CD14-positive monocyte (primary cell): ENCODE measurements at regions not wholly inside any gene's neighbourhood (a gene's known extent, or its start where the extent isn't known, plus 50 kb on each side); places are given as distances from the start of the nearest gene placed in this dataset.

Experiments
- DNase-seq, 3 donors: peaks; one replicate each; pipeline ENCODE4 v3.0.0-alpha.2; 2011 to 2022
- H2AFZ ChIP-seq: 2 replicates; pipeline ENCODE4 v1.6.0; 2012; ENCODE audit warnings: mild to moderate bottlenecking, low read depth, low read length, inconsistent platforms; ENCODE audit not compliant: insufficient read depth, poor library complexity, severe bottlenecking
- H3K27ac ChIP-seq, 2 donors: 1 replicate in 1 of 2; 2 replicates in 1 of 2; pipeline ENCODE4 v1.5.1; 2012 to 2013; ENCODE audit warnings: low read length in 2 of 2, control low read depth in 1 of 2, inconsistent platforms in 1 of 2, low read depth in 1 of 2, mild to moderate bottlenecking in 1 of 2
- H3K27me3 ChIP-seq, 2 donors: one replicate each; pipeline versions ENCODE4 v1.6.0 to v1.6.1; 2011 to 2013; ENCODE audit warnings: low read length in 2 of 2; ENCODE audit not compliant: control insufficient read depth in 2 of 2, insufficient read depth in 2 of 2
- H3K36me3 ChIP-seq, 2 donors: replicated peaks in 1 of 2; 1 replicate in 1 of 2; 2 replicates in 1 of 2; pipeline versions ENCODE4 v1.5.1 to v1.6.1; 2012 to 2013; ENCODE audit warnings: low read length in 2 of 2, control low read depth in 1 of 2, inconsistent platforms in 1 of 2, mild to moderate bottlenecking in 1 of 2; ENCODE audit not compliant: insufficient read depth in 2 of 2, control insufficient read depth in 1 of 2
- H3K4me1 ChIP-seq, 2 donors: 1 replicate in 1 of 2; 2 replicates in 1 of 2; pipeline versions ENCODE4 v1.5.1 to v1.6.1; 2012 to 2013; ENCODE audit warnings: low read length in 2 of 2, control low read depth in 1 of 2, inconsistent platforms in 1 of 2, mild to moderate bottlenecking in 1 of 2, moderate library complexity in 1 of 2; ENCODE audit not compliant: insufficient read depth in 2 of 2, control insufficient read depth in 1 of 2
- H3K4me2 ChIP-seq: replicated peaks from 2 replicates; pipeline ENCODE3; 2012; ENCODE audit warnings: low read length, moderate library complexity, mild to moderate bottlenecking; ENCODE audit not compliant: poor library complexity, severe bottlenecking; ENCODE audit errors: extremely low read depth
- H3K4me3 ChIP-seq, 3 experiments: fragments of 200-600 bp in 1 of 3; sonication (generic) in 1 of 3; replicated peaks in 1 of 3; 1 replicate in 2 of 3; 2 replicates in 1 of 3; pipeline ENCODE4 v1.5.1; 2011 to 2013; ENCODE audit warnings: low read length in 3 of 3, mild to moderate bottlenecking in 3 of 3, control low read depth in 2 of 3, low read depth in 2 of 3, inconsistent platforms in 1 of 3, moderate library complexity in 1 of 3
- H3K79me2 ChIP-seq: 2 replicates; pipeline ENCODE4 v1.6.0; 2012; ENCODE audit warnings: mild to moderate bottlenecking, control low read depth, inconsistent platforms, low read length, moderate library complexity; ENCODE audit not compliant: insufficient read depth
- H3K9ac ChIP-seq: 2 replicates; pipeline ENCODE4 v1.6.0; 2017; ENCODE audit warnings: low read length, mild to moderate bottlenecking; ENCODE audit not compliant: insufficient read depth, poor library complexity, severe bottlenecking
- H3K9me3 ChIP-seq, 2 donors: replicated peaks in 1 of 2; 1 replicate in 1 of 2; 2 replicates in 1 of 2; pipeline versions ENCODE4 v1.5.1 to v1.6.1; 2012 to 2013; ENCODE audit warnings: low read length in 2 of 2, control low read depth in 1 of 2; ENCODE audit not compliant: control insufficient read depth in 1 of 2, insufficient read depth in 1 of 2
- H4K20me1 ChIP-seq: 2 replicates; pipeline ENCODE4 v1.6.0; 2012; ENCODE audit warnings: mild to moderate bottlenecking, low read length, control low read depth, moderate library complexity; ENCODE audit not compliant: insufficient read depth
- H3K27ac Mint-ChIP-seq, 7 donors: one replicate each; pipeline ENCODE4 v1.8.0; 2020; ENCODE audit warnings: mild to moderate bottlenecking in 7 of 7, mixed read lengths in 7 of 7, moderate library complexity in 6 of 7, inconsistent platforms in 2 of 7
- H3K27me3 Mint-ChIP-seq, 3 donors: one replicate each; pipeline ENCODE4 v1.8.0; 2021 to 2022; ENCODE audit warnings: low read depth in 3 of 3, mild to moderate bottlenecking in 3 of 3, mixed read lengths in 3 of 3, moderate library complexity in 3 of 3, inconsistent platforms in 1 of 3
- H3K36me3 Mint-ChIP-seq, 2 donors: one replicate each; pipeline ENCODE4 v1.8.0; 2020; ENCODE audit warnings: mixed read lengths in 2 of 2, inconsistent platforms in 1 of 2, mild to moderate bottlenecking in 1 of 2
- H3K4me1 Mint-ChIP-seq: one replicate; pipeline ENCODE4 v1.8.0; 2020; ENCODE audit warnings: mild to moderate bottlenecking, mixed read lengths
- H3K4me3 Mint-ChIP-seq, 2 donors: one replicate each; pipeline ENCODE4 v1.8.0; 2020; ENCODE audit warnings: mild to moderate bottlenecking in 2 of 2, mixed read lengths in 2 of 2, moderate library complexity in 1 of 2
- H3K9me3 Mint-ChIP-seq, 7 donors: one replicate each; pipeline ENCODE4 v1.8.0; 2020 to 2022; ENCODE audit warnings: mixed read lengths in 7 of 7, mild to moderate bottlenecking in 6 of 7, moderate library complexity in 6 of 7, inconsistent platforms in 2 of 7
- WGBS: methylation state at CpG from one replicate; pipeline ENCODE4 v1.1.5; 2013; ENCODE audit warnings: missing lambda C conversion rate; ENCODE audit not compliant: insufficient coverage; 5-methylcytosine and 5-hydroxymethylcytosine counted together
- intact Hi-C, 2 donors: fragments of 100-400 bp; cut with micrococcal nuclease; formaldehyde crosslinking; loops; one replicate each; pipeline versions ENCODE4 v1.15.0 to v1.15.1; 2023
- TF ChIP-seq, protein P1 (sequence below): fragments of 200-600 bp; IDR thresholded peaks from one replicate; pipeline ENCODE4 v1.8.0; 2022; ENCODE audit warnings: antibody characterized with exemption, mild to moderate bottlenecking

DNA sequence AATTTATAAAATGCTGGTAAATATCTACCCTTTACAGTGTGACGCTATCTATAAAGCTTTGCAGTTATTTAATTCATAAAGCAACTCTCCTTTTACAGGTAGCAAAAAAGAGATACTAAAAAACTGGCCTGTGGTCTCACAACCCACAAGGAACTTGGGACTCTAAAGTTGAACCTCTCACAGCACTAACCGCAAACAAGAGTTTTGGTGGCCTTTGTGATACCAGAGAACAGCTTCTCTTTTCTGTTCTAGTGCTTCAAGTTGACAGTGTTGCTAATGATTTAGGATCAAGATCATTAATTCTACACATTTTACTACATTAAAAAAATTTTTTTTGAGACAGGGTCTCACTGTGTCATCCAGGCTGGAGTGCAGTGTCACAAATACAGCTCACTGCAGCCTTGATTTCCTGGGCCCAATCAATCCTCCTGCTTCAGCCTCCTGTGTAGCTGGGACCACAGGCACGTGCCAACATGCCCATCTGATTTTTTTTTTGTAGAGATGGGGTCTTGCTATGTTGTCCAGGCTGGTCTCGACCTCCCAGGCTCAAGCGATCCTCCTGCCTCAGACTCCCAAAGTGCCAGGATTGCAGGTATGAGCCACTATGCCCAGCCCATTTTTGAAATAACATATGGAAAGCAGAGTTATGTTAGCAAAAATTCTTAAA lies 56.0 kb upstream of the ST8SIA6 start:
- Histone ChIP-seq H3K36me3 (no peaks in the 10 kb centered on the region), H3K4me2 (no peak overlapping the region), H3K4me1 (peaks cover 26 to 48% of the 10 kb centered on the region in 2 donors), H3K79me2 (no peaks in the 10 kb centered on the region), H3K9me3 (no peaks in the 10 kb centered on the region), H3K9ac (no peak overlapping the region), H3K4me3 (no peak overlapping the region), H2AFZ (no peak overlapping the region), H4K20me1 (no peaks in the 10 kb centered on the region), H3K27me3 (no peaks in the 10 kb centered on the region), H3K27ac (no peak overlapping the region)
- no peaks in the 10 kb centered on the region for H3K36me3 Mint-ChIP-seq
- peaks cover 44% of the 10 kb centered on the region for H3K4me1 Mint-ChIP-seq
- peak overlapping the region in 1 of 7 donors; percentile 80 for H3K27ac Mint-ChIP-seq
- peak; percentile 17 to 28 (median 27) for DNase-seq
- 40% methylated on average over 1 of the region's 5 CpGs for WGBS
- peaks cover 0 to 2% (median 0%) of the 10 kb centered on the region in 3 donors for H3K27me3 Mint-ChIP-seq
- H3K9me3 Mint-ChIP-seq, result peaks cover 0 to 5% (median 0%) of the 10 kb centered on the region in 7 donors
- intact Hi-C loops, result no loop called here
- TF ChIP-seq, protein P1, sequence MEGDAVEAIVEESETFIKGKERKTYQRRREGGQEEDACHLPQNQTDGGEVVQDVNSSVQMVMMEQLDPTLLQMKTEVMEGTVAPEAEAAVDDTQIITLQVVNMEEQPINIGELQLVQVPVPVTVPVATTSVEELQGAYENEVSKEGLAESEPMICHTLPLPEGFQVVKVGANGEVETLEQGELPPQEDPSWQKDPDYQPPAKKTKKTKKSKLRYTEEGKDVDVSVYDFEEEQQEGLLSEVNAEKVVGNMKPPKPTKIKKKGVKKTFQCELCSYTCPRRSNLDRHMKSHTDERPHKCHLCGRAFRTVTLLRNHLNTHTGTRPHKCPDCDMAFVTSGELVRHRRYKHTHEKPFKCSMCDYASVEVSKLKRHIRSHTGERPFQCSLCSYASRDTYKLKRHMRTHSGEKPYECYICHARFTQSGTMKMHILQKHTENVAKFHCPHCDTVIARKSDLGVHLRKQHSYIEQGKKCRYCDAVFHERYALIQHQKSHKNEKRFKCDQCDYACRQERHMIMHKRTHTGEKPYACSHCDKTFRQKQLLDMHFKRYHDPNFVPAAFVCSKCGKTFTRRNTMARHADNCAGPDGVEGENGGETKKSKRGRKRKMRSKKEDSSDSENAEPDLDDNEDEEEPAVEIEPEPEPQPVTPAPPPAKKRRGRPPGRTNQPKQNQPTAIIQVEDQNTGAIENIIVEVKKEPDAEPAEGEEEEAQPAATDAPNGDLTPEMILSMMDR, result no peak
- no peak overlapping the region for H3K4me3 Mint-ChIP-seq

DNA sequence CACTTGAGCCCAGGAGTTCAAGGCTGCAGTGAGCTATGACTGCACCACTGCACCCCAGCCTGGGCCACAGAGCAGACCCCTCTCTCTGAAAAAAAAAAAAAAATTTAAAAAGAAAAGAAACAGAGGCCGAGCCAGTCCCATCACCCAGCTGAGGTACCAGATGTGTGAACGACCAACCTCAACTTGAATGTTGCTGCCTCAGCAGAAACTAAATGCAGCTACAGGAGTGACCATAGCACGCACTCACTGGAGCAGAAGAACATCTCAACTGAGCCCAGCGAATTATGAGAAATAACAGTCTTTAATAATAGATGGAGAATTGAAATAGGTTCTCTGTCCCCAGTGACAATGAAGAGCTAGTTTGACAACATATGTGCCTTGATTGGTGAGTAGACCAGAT lies 53.1 kb upstream of the ST8SIA6 start:
- H3K79me2 ChIP-seq, result no peaks in the 10 kb centered on the region
- H3K4me2 ChIP-seq, result no peak overlapping the region
- Mint-ChIP-seq H3K27ac (peak overlapping the region in 2 of 7 donors; percentile 22 to 40), H3K4me3 (no peak overlapping the region), H3K36me3 (no peaks in the 10 kb centered on the region), H3K4me1 (peaks cover 39% of the 10 kb centered on the region), H3K27me3 (peaks cover 0 to 2% (median 0%) of the 10 kb centered on the region in 3 donors), H3K9me3 (no peaks in the 10 kb centered on the region)
- H3K9ac ChIP-seq, result no peak overlapping the region
- peaks cover 26 to 48% of the 10 kb centered on the region in 2 donors for H3K4me1 ChIP-seq
- H3K36me3 ChIP-seq, result no peaks in the 10 kb centered on the region
- DNase-seq, result no peak
- intact Hi-C loops, result no loop called here
- H3K27ac ChIP-seq, result no peak overlapping the region
- WGBS, result 100% methylated on average over 2 of the region's 4 CpGs
- no peaks in the 10 kb centered on the region for H3K9me3 ChIP-seq
- H3K27me3 ChIP-seq, result no peaks in the 10 kb centered on the region
- no peaks in the 10 kb centered on the region for H4K20me1 ChIP-seq
- no peak overlapping the region for H2AFZ ChIP-seq
- TF ChIP-seq, protein P1, result no peak
- H3K4me3 ChIP-seq, result no peak overlapping the region
